ENCODE measurements at regions not wholly inside any gene's neighbourhood (a gene's known extent, or its start where the extent isn't known, plus 50 kb on each side); places are given as distances from the start of the nearest gene placed in this dataset.
"Not testable (repeated sequence)": the region's sequence is repeated elsewhere in the genome, so short reads cannot be mapped to it uniquely, and the experiment has no call there.

- DNase-seq (ENCODE audit: low spot score) = no peak
Measured at GRCh38 chr13:67440236-67440975, 210.3 kb upstream of the PCDH9 start.

- no peak for DNase-seq (ENCODE audit: low spot score)
Measured at GRCh38 chr13:67439365-67439764, 209.2 kb upstream of the PCDH9 start.

GRCh38 chr13:67438465-67438864 is 208.3 kb upstream of the PCDH9 start:
- no peak for DNase-seq (ENCODE audit: low spot score)

- no peak for DNase-seq (ENCODE audit: low spot score)
Measured at GRCh38 chr13:67437244-67437643, 207.1 kb upstream of the PCDH9 start.

- DNase-seq (ENCODE audit: low spot score) = no peak
Measured at GRCh38 chr13:67421475-67421874, 191.3 kb upstream of the PCDH9 start.

- peak; percentile 43 for DNase-seq (ENCODE audit: low spot score)
Measured at GRCh38 chr13:67416047-67416925, 186.2 kb upstream of the PCDH9 start.

- no peak for DNase-seq (ENCODE audit: low spot score)
Measured at GRCh38 chr13:67410645-67411044, 180.5 kb upstream of the PCDH9 start.

- DNase-seq (ENCODE audit: low spot score) = no peak
Measured at GRCh38 chr13:67408798-67409197, 178.7 kb upstream of the PCDH9 start.

- DNase-seq (ENCODE audit: low spot score) = no peak
Measured at GRCh38 chr13:67402546-67402945, 172.4 kb upstream of the PCDH9 start.

GRCh38 chr13:67395577-67395976 is 165.4 kb upstream of the PCDH9 start:
- DNase-seq (ENCODE audit: low spot score) = no peak

- no peak for DNase-seq (ENCODE audit: low spot score)
Measured at GRCh38 chr13:67392014-67392413, 161.9 kb upstream of the PCDH9 start.

- no peak for DNase-seq (ENCODE audit: low spot score)
Measured at GRCh38 chr13:67390462-67391086, 160.4 kb upstream of the PCDH9 start.

- no peak for DNase-seq (ENCODE audit: low spot score)
Measured at GRCh38 chr13:67389171-67389570, 159.0 kb upstream of the PCDH9 start.

GRCh38 chr13:67383109-67383757 is 153.1 kb upstream of the PCDH9 start:
- not testable (repeated sequence) for DNase-seq (ENCODE audit: low spot score)

- DNase-seq (ENCODE audit: low spot score) = no peak
Measured at GRCh38 chr13:67377919-67378318, 147.8 kb upstream of the PCDH9 start.

GRCh38 chr13:67374391-67374790 is 144.3 kb upstream of the PCDH9 start:
- no peak for DNase-seq (ENCODE audit: low spot score)

- no peak for DNase-seq (ENCODE audit: low spot score)
Measured at GRCh38 chr13:67372868-67373464, 142.8 kb upstream of the PCDH9 start.

GRCh38 chr13:67369895-67370660 is 139.9 kb upstream of the PCDH9 start:
- peak; percentile 13 for DNase-seq (ENCODE audit: low spot score)

- DNase-seq (ENCODE audit: low spot score) = no peak
Measured at GRCh38 chr13:67367399-67367798, 137.3 kb upstream of the PCDH9 start.

- no peak for DNase-seq (ENCODE audit: low spot score)
Measured at GRCh38 chr13:67366533-67366932, 136.4 kb upstream of the PCDH9 start.

- DNase-seq (ENCODE audit: low spot score) = no peak
Measured at GRCh38 chr13:67355812-67356476, 125.8 kb upstream of the PCDH9 start.
